ENCODE measurements at regions not wholly inside any gene's neighbourhood (a gene's known extent, or its start where the extent isn't known, plus 50 kb on each side); places are given as distances from the start of the nearest gene placed in this dataset.

DNA sequence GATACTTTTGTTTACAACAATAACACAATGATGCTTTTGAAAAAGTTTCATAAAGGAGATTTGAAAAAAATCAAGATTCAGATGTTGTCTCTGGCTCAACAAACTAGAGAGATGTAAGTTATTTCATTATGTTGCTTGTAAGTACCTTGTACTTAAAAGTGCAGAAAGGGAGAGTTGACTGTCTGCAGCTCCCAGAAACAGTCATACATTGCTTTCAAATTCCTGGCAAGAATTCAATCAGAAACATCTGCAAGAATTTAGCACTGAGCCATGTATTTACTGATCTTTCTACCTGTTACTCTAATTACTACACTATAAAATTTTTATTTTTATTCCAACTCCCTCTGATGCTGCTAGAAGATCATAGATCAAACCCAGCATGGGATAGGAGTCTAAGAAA is 1261.3 kb upstream of the SPRY2 start:
- TF ChIP-seq, protein P1, sequence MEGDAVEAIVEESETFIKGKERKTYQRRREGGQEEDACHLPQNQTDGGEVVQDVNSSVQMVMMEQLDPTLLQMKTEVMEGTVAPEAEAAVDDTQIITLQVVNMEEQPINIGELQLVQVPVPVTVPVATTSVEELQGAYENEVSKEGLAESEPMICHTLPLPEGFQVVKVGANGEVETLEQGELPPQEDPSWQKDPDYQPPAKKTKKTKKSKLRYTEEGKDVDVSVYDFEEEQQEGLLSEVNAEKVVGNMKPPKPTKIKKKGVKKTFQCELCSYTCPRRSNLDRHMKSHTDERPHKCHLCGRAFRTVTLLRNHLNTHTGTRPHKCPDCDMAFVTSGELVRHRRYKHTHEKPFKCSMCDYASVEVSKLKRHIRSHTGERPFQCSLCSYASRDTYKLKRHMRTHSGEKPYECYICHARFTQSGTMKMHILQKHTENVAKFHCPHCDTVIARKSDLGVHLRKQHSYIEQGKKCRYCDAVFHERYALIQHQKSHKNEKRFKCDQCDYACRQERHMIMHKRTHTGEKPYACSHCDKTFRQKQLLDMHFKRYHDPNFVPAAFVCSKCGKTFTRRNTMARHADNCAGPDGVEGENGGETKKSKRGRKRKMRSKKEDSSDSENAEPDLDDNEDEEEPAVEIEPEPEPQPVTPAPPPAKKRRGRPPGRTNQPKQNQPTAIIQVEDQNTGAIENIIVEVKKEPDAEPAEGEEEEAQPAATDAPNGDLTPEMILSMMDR (conservative IDR thresholded peaks at IDR 0.05; ENCODE audit: low read depth, low read length): no peak
- no peak for TF ChIP-seq EZH2 (IDR thresholded peaks at IDR 0.05; ENCODE audit: low read length, unreplicated experiment)
